ENCODE measurements at regions not wholly inside any gene's neighbourhood (a gene's known extent, or its start where the extent isn't known, plus 50 kb on each side); places are given as distances from the start of the nearest gene placed in this dataset.

DNA sequence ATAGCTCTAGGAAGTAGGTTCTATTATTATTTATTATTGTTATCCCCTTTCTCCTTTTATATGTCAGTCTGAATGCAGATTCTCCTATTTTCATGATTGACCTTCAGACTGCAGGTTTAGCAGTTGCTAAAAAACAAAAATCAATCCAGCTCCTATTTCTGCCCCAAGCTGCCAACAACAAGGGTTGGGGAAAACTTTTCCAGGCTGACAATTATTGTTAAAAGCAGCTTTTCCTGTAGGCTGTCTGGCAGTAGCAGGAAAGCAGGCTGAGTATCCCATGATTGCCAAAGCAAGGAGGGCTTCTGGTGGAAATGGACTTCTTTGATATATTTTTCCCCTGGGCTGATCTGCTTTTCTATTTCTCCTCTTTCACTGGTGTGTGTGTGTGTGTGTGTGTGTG is 78.0 kb upstream of the CTLA4 start:
- ATAC-seq: no peak
- DNase-seq (ENCODE audit: low spot score): no peak
- intact Hi-C loops (cut with DNase I): no loop called here

DNA sequence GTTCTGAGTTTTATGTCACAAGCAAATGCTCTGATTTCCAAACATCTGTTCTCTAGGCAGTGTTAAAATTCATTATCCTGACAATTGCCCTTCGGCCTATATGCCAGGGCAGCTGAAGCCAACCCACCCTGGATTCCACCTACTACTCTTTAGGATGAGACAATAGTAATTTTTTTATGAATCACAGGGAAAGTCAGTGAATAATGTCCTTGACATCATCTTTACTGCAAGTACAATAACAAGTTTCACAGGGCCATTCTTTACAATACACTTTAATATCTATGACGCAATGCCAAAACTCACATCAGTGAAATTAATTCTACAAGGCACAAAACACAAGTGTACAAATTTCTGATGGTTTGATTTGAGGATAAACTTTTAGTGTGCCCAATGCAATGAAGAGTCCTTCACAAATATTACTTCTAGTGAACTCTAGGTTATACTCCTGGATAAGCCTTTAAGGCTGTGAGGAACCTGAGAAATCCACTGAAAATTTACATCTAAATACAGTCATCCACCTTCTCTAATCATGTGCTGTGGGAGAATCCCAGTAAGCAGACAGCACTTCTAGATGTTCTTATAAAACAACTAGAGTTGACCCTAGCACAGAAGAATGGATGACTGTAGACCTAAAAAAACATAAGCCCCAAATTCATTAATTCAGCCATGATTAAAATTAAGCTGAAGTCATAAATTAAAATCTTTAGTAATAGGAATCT is 77.3 kb upstream of the CTLA4 start:
- intact Hi-C loops (cut with DNase I): no loop called here
- no peak for ATAC-seq
- no peak for DNase-seq (ENCODE audit: low spot score)

DNA sequence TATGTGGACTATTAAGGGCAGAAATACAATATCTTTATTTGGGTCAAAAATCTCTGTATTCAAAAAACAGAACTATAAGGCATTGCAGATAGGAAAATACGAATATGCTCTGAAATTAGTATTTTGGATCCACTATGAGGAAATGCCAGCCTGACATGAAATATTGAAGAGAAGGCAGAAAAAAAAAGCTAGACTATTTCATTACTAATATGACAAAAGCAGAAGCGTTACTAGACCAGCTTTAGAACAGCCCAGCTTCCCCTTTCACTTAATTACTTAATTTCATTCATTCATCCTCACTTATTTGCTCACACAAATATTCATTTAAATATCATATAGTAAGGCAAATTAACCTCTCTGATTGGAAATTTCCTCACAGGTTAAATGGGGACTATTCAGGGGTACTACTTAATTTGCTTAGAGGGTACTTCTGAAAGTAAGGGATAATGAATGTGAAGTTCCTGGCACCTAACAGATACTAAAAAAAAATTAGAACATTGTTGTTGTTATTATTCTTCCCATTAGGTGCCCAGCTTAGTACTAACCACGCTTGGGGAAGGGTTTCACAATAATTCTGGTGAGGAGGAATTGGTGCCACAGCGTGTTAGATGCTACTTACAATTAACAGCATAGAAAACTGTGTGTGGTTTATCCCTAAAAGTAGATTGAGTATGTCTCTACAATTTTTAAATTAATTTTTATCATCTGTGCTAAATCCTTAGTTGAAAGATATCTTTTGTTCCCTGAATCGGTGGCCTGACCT is 71.1 kb upstream of the CTLA4 start:
- peak; percentile 58 for ATAC-seq
- intact Hi-C loops (cut with DNase I): no loop called here
- no peak for DNase-seq (ENCODE audit: low spot score)

DNA sequence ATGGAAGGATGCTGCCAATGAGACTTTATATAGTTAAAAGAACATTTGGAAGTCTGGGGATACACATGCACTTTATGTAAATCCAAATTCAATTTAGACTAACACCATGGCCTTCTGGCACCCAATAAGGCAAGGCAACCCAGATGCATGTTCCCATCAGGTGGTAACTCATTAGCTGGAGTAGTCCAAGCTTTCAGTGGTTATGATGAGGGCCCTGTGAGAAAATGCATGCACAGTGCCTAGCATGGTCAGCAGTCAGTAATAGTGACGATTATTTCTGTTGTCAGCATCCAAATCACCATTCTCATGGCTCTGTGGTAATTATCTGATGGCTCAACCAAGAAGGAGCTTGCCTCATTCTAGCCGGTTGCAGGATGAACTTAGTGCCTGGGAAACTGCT is 70.3 kb upstream of the CTLA4 start:
- no peak for DNase-seq (ENCODE audit: low spot score)
- intact Hi-C loops (cut with DNase I): no loop called here
- no peak for ATAC-seq

DNA sequence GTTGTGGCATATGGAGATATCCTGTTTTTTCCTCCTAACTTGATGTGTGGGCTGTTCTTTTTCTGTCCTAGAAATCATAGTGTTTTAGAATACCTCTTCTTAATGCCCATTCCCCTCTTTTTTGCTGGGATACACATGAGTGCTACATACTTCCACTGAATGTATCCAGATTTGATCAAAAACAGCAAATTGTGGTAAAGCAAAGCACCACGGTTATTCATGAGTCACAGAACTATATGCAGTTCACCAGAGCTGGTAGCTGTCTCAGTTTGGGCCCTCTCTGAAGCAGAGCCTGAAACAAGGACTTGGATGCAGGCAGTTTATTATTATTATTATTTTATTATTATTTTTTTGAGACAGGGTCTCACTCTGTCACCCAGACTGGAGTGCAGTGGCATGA is 69.9 kb upstream of the CTLA4 start:
- intact Hi-C loops (cut with DNase I): no loop called here
- DNase-seq (ENCODE audit: low spot score) (no peak), ATAC-seq (no peak)

DNA sequence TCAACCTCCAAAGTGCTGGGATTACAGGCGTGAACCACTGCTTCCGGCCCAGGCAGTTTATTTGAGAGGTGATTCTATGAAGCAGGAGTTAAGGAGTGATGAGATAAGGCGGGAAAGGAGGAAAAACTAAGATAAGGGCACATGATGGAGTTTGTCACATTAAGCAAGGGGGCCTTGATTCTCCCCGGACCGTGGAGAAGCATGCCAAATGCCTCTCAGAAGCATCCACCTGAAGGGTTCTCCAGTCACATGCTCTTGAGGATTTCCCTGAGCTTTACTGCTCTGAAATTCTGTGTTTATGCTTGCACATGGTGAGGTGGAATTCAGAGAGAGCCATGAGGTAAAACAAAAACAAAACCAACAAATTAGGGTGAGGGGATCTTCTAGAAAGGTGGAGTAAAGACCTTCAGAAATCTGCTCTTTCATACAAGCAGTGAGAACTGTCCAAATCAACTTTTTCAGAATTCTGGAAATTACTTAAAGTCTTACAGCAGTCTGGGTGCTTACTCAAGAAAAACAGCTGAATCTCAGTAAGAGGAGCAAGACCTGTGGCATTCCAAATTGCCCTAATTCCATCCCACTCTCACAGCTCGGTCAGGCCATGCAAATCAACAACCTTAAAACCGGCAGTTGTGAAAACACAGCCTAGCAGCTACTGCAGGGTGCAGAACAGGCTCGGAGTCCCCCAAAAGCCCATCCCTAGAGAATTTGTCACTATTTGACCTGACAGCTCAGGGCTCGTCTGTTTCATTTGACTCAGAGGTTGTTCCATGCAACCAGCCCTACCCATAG is 69.1 kb upstream of the CTLA4 start:
- DNase-seq (ENCODE audit: low spot score): no peak
- intact Hi-C loops (cut with DNase I): no loop called here
- ATAC-seq: no peak

DNA sequence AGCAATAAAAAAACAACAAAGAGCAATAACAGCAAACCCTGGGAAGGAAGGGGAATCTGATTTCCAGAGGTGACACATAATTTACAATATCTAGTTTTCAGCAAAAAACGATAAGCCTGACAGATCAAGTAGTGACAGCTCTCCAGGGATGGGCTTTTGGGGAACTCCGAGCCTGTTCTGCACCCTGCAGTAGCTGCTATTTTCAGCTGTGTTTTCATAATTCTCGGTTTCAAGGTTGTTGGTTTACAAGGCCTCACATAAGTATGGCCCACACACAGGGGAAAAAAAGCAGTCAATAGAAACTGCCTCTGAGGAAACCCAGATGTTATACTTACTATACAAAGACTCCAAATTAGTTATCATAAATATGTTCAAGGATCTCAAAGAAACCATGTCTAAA is 67.7 kb upstream of the CTLA4 start:
- intact Hi-C loops (cut with DNase I): no loop called here
- ATAC-seq (no peak), DNase-seq (ENCODE audit: low spot score) (no peak)

DNA sequence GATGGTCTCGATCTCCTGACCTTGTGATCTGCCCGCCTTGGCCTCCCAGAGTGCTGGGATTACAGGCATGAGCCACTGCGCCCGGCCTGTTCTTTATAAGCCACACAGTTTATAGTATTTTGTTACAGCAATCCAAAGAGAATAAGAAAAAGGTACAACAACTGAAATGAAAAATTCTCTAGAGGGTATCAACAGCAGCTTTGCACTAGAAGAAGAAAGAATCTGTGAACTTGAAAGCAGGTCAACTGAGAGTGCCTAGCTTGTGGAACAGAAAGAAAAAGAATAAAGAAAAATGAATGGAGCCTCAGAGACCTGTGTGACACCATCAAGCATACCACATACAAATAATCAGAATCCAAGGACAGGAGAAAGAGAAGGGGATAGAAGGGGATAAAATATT is 66.8 kb upstream of the CTLA4 start:
- intact Hi-C loops (cut with DNase I): no loop called here
- ATAC-seq: no peak
- DNase-seq (ENCODE audit: low spot score): no peak

DNA sequence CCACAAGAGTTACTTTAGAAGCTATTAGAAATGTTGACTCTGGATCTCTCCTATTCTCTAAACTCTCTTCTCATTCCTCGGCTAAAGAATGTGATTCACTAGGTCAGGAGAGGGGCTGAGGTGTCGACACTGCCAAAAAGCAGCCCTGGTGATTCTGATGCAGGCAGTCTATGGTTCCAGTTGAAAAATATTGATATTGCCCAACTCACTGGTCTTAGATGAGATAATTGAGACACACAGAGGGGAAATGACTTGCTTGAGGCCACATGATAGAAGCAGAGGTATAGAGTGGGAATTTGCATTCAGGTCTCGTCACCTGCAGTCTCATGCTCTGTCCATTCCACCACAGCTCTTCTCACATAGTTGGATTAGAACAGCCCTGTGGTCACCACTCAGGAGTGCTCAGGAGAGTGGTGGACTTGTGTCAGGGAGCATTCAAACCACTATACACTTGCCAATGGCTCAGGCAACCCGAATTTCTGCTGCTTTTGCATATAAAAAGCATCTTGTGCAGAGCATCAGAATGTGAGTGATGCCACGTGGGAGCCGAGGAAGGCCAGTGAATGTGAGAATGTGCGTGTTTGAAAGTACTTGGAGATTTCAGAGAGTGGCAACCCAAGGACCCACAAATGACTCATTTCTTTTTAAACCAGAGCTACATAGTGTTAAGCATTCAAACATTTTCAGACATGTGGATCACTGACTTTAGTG is 65.1 kb upstream of the CTLA4 start:
- intact Hi-C loops (cut with DNase I): no loop called here
- DNase-seq (ENCODE audit: low spot score): no peak
- no peak for ATAC-seq

DNA sequence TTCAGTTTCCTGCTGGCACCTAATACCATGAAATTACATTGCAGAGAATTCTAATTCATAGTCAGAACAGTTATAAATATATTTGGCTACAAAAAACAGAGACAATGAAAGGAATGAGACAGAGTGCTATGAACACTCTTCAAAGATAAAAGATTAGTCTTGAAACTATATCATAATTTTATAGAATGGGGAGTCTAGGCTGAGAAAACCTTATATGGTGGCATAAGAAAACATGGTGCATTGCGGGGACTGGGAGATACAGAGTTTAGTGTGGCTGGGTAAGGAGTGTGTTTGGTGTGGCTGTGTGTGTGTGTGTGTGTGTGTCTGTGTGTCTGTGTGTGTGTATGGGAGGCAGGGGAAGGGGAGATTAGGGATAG is 64.5 kb upstream of the CTLA4 start:
- intact Hi-C loops (cut with DNase I): no loop called here
- ATAC-seq (no peak), DNase-seq (ENCODE audit: low spot score) (no peak)

DNA sequence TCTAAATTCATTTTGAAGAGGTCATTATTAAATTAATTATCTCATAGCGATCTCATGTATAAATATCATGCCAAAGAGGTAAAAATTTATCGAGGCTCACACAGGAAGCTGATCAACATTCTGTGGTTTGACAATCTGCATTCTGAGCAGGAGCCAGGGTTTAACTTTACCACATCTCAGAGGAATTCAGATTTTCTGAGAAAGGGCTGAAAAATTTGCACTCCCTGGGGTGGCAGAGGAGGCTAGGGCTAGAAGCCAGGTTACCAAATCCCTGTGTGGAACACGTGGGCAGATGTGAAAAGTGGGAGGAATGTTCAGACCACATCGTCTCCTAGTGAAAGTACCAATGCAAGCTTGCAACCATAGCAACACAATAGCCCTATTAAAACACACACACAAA is 63.5 kb upstream of the CTLA4 start:
- intact Hi-C loops (cut with DNase I): no loop called here
- ATAC-seq (peak; percentile 96), DNase-seq (ENCODE audit: low spot score) (peak; percentile 62)

DNA sequence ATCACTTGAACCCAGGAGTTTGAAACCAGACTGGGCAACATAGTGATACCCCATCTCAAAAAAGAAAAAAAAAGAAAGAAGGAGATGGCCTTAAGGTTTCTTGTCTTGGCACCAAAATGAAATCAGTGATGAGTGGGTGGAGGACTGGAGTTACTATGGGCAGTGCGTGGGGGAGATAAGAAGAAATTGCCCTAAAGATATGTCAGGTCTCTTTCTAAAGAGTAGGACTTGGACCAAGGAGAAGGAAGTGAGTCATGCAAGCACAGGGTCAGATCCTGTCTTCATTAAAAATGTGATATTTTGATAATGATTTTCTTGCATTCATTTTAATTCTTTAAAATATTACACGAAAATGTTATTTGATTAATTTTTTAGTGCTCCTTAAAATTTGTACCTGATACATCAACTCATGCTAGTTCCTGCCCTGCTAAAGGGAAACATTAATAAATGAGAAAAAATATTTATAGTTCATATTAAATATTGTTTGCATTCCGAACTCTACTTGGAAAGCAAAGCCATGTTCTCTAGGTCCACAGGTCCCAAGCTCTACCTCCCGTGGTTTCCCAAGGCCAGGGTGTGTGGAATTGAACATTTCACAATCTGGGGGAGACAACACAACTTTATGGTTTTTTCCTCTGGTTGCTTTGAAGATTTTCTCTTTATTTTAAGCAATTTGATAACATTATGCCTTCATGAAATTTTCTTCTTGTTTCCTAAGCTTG is 62.6 kb upstream of the CTLA4 start:
- intact Hi-C loops (cut with DNase I): no loop called here
- no peak for DNase-seq (ENCODE audit: low spot score)
- ATAC-seq: no peak

DNA sequence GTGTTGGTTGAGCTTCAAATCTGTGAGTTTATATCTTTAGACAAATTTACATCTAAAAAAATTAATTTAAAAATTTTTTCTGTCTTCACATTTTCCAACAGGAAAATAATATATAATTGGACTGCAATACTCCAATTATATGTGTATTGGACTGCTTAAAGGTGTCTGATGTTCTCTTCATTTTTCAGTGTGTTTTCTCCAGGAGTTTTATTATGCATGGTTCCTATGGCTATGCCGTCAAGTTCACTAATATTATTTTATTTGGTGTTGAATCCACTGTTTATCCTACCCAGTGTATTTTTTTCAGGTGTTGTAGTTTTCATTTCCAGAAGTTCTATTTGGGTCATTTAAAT is 62.1 kb upstream of the CTLA4 start:
- intact Hi-C loops (cut with DNase I): no loop called here
- DNase-seq (ENCODE audit: low spot score): no peak
- ATAC-seq: no peak

DNA sequence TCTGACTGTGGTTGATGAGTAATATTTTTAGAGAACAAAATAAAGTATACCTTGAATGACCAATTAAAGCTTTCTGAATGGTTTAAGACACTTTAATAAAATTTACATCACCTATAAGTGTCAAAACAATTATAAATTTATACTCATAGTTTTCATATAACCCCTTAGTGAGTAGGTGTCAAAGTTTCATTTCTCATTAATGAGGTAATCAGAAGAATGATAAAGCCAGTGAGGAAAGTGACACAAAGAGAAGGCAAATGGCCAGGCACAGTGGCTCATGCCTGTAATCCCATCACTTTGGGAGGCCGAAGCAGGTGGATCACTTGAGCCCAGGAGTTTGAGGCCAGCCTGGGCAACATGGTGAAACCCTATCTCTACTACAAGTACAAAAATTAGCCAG is 60.8 kb upstream of the CTLA4 start:
- DNase-seq (ENCODE audit: low spot score): no peak
- no peak for ATAC-seq
- intact Hi-C loops (cut with DNase I): no loop called here

DNA sequence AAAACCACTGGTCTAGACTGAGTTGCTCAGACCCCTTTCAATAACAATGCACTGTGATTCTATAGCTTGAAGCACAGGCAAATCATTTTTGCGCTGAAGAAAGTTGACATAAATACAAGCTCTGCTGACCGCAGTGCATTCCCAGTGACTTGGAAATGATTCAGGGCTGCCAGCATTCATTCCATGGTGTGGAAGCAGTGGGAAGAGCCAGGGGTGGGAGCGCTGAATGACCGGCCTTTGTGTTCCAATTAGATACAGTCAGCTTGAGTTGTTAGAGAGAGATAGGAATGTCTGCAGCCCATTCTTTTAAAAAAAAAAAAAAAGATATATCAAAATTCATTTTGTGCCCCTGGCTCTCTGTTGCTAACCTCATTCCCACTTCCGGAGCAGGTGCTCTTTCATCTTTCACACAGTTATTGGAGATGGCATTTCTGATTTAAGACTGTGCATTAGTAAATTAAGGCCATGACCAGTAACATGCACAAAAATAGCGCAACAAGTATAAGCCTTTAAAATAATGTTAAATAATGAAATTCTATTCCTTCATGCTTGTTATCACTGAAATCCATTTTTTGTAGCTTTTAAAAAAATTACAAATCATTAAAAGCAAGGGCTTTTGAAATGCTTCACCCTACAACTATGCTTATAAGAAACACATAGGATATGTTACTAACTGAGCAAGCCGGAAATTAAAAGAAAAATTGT is 59.4 kb upstream of the CTLA4 start:
- ATAC-seq: peak; percentile 17
- intact Hi-C loops (cut with DNase I): no loop called here

DNA sequence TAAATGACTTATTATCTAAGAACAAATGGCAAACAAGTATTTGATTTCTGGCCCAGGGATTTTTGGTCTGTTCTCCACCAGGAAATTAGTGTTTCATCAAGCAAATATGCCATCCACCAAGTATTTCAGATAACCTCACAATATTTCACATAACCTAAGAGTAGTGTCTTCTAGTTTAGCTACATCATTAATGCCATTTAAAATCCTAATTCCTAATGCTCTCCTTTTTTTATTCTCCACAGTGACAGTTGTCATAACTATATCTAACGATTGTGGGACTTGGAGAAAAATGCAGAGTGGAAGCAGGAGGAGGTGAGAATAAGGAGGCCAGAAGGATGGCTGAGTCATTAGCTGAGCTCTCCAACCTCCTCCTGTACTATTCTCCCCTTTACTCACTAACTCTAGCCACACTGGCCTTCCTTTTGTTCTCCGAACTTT is 58.5 kb upstream of the CTLA4 start:
- DNase-seq (ENCODE audit: low spot score): no peak
- intact Hi-C loops (cut with DNase I): no loop called here
- ATAC-seq: no peak

More for the DNA sequence above, 59.4 kb upstream of the CTLA4 start:
- DNase-seq (ENCODE audit: low spot score): peak; percentile 65

DNA sequence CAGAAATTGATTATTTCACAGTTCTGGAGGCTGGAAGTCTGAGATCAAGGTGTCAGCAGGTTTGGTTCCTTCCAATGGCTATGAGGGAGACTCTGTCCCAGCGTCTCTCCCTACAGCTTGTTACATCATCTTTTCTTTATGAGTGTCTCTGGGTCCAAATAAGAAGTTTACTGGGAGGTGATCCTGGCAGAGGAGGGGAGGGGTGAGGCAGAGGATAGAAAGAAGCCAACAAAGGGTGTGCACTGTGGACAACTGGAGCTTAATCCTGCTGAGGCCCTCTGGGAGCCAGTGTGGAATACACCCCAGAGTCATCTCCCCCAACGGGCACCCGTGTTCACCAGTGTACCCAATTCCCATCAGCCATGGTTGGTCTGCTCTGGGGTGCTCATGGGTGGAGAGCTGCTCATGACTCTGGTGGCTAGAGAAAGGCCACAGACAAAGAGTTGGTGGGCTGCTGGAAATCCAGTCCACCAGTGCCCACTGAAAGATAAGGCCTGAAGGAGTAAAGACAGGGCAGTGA is 57.5 kb upstream of the CTLA4 start:
- intact Hi-C loops (cut with DNase I): loop anchor here (10.0 kb wide), 1 partner anchor 325 kb away; no protein-coding TSS in a partner anchor
- DNase-seq (ENCODE audit: low spot score) (no peak), ATAC-seq (no peak)
